CD4-positive, alpha-beta T cell (primary cell): ENCODE measurements at regions not wholly inside any gene's neighbourhood (a gene's known extent, or its start where the extent isn't known, plus 50 kb on each side); places are given as distances from the start of the nearest gene placed in this dataset.

ENCODE experiments used
- ATAC-seq: fragments of 200-7000 bp; cut with Tn5 transposase; one replicate; pipeline ENCODE4 v1.10.0; 2022; ENCODE audit warnings: mild to moderate bottlenecking; ENCODE audit not compliant: poor library complexity
- CTCF ChIA-PET: fragments of 350-600 bp; sonication (Branson Sonifier 250); formaldehyde crosslinking; loops from one replicate; lab custom pipeline; 2021; ENCODE audit warnings: antibody characterized with exemption, inconsistent platforms; lab: Charles Lee
- POLR2A ChIA-PET: fragments of 350-600 bp; sonication (Branson Sonifier 250); formaldehyde crosslinking; loops from one replicate; lab custom pipeline; 2021; ENCODE audit warnings: antibody characterized with exemption, inconsistent platforms; lab: Charles Lee
- DNase-seq, 14 experiments: peaks; one replicate each; pipeline ENCODE4 v3.0.0-alpha.2; 2013 to 2020; ENCODE audit warnings: mixed read lengths in 2 of 14
- H3K27ac ChIP-seq, 2 donors: one replicate each; pipeline versions ENCODE4 v1.5.1 to v1.7.0; 2013; ENCODE audit warnings: low read length in 2 of 2, low read depth in 1 of 2, mild to moderate bottlenecking in 1 of 2
- H3K27me3 ChIP-seq, 2 experiments: 1 replicate in 1 of 2; 2 replicates in 1 of 2; pipeline versions ENCODE4 v1.6.1 to v1.7.0; 2013; ENCODE audit warnings: low read length in 2 of 2, control low read depth in 1 of 2, mild to moderate bottlenecking in 1 of 2, moderate library complexity in 1 of 2; ENCODE audit not compliant: insufficient read depth in 2 of 2, control insufficient read depth in 1 of 2
- H3K36me3 ChIP-seq: one replicate; pipeline ENCODE4 v1.6.1; 2013; ENCODE audit warnings: low read length, control low read depth; ENCODE audit not compliant: insufficient read depth
- H3K4me1 ChIP-seq: one replicate; pipeline ENCODE4 v1.6.1; 2013; ENCODE audit warnings: low read length, control low read depth; ENCODE audit not compliant: insufficient read depth
- H3K4me3 ChIP-seq: one replicate; pipeline ENCODE4 v1.5.1; 2013; ENCODE audit warnings: mild to moderate bottlenecking, low read length, moderate library complexity
- H3K9me3 ChIP-seq, 2 experiments: 1 replicate in 1 of 2; 2 replicates in 1 of 2; pipeline versions ENCODE4 v1.6.1 to v1.7.0; 2013; ENCODE audit warnings: low read length in 2 of 2, mild to moderate bottlenecking in 2 of 2, control low read depth in 1 of 2, moderate library complexity in 1 of 2; ENCODE audit not compliant: control insufficient read depth in 1 of 2, insufficient read depth in 1 of 2
- H3K27ac Mint-ChIP-seq: one replicate; pipeline ENCODE4 v1.8.0; 2020; ENCODE audit warnings: mixed read lengths
- H3K27me3 Mint-ChIP-seq: one replicate; pipeline ENCODE4 v1.8.0; 2021; ENCODE audit warnings: mixed read lengths
- H3K36me3 Mint-ChIP-seq: one replicate; pipeline ENCODE4 v1.8.0; 2021; ENCODE audit warnings: low read depth, mixed read lengths
- H3K4me1 Mint-ChIP-seq: one replicate; pipeline ENCODE4 v1.8.0; 2021; ENCODE audit warnings: low read depth, mixed read lengths
- H3K4me3 Mint-ChIP-seq: one replicate; pipeline ENCODE4 v1.8.0; 2020; ENCODE audit warnings: mild to moderate bottlenecking, mixed read lengths
- H3K9me3 Mint-ChIP-seq: one replicate; pipeline ENCODE4 v1.8.0; 2020; ENCODE audit warnings: mixed read lengths
- intact Hi-C, 2 experiments: fragments of 100-400 bp; cut with DNase I in 1 of 2; cut with micrococcal nuclease in 1 of 2; formaldehyde crosslinking; loops; one replicate each; pipeline versions ENCODE4 v1.15.1 to v1.9.0; 2023 to 2025; cut with DNase I, micrococcal nuclease
- TF ChIP-seq, protein P1 (sequence below): fragments of 200-600 bp; IDR thresholded peaks from one replicate; pipeline ENCODE4 v1.8.0; 2022; ENCODE audit warnings: antibody characterized with exemption, mild to moderate bottlenecking

DNA sequence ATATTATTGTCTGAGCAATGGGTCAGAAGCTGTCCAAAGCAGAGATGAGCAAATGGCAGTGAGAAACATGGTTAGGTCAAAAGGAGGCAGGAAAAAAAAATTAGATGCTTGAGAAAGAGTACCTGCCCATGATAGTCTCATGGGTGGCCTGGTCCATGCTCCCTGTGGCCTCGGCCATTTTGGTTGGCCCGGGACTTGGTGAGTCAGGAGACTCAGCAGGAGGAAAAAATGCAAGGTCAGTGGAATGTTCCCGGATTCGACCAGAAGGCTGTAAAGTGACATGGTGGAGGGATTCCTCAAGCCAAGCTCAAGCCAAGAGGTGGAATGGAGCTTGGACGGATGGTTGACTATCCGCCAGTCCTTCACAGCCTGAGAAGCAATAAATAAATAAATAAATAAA is 236.7 kb downstream of the ASMT start:
- intact Hi-C loops, result no loop called here
- CTCF ChIA-PET, result no interaction called here
- no peaks in the 10 kb centered on the region for H3K4me1 Mint-ChIP-seq
- Histone ChIP-seq H3K27ac (no peak overlapping the region), H3K4me1 (no peaks in the 10 kb centered on the region), H3K27me3 (no peaks in the 10 kb centered on the region), H3K4me3 (no peak overlapping the region), H3K9me3 (peaks cover 0 to 10% of the 10 kb centered on the region in 2 experiments), H3K36me3 (no peaks in the 10 kb centered on the region)
- no peaks in the 10 kb centered on the region for H3K36me3 Mint-ChIP-seq
- POLR2A ChIA-PET, result no interaction called here
- DNase-seq (no peak), ATAC-seq (no peak)
- H3K9me3 Mint-ChIP-seq, result no peaks in the 10 kb centered on the region
- TF ChIP-seq, protein P1, sequence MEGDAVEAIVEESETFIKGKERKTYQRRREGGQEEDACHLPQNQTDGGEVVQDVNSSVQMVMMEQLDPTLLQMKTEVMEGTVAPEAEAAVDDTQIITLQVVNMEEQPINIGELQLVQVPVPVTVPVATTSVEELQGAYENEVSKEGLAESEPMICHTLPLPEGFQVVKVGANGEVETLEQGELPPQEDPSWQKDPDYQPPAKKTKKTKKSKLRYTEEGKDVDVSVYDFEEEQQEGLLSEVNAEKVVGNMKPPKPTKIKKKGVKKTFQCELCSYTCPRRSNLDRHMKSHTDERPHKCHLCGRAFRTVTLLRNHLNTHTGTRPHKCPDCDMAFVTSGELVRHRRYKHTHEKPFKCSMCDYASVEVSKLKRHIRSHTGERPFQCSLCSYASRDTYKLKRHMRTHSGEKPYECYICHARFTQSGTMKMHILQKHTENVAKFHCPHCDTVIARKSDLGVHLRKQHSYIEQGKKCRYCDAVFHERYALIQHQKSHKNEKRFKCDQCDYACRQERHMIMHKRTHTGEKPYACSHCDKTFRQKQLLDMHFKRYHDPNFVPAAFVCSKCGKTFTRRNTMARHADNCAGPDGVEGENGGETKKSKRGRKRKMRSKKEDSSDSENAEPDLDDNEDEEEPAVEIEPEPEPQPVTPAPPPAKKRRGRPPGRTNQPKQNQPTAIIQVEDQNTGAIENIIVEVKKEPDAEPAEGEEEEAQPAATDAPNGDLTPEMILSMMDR, result no peak
- no peak overlapping the region for H3K27ac Mint-ChIP-seq
- H3K27me3 Mint-ChIP-seq, result peaks cover 5% of the 10 kb centered on the region
- H3K4me3 Mint-ChIP-seq, result no peak overlapping the region

DNA sequence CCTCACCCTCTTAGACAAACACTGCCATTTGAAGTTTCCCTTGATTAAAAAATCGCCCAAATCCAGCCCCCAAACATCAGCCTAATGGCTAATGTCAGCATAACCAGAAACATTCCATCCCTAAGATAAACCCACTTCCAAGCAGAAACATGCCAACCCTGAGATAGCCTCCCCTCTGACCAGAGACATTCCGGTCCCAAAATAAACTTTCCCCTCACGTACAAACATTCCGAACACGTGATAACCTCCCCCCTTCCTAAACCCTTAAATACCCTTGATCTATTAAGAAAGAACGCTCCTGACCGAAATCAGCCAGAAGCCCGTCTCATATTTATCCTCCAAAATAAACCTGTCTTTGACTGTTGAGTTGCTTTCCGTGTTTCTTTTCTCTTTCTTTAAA is 237.2 kb downstream of the ASMT start:
- Histone ChIP-seq H3K9me3 (peaks cover 0 to 10% of the 10 kb centered on the region in 2 experiments), H3K27me3 (no peaks in the 10 kb centered on the region), H3K27ac (no peak overlapping the region), H3K4me1 (no peaks in the 10 kb centered on the region), H3K36me3 (no peaks in the 10 kb centered on the region), H3K4me3 (no peak overlapping the region)
- CTCF ChIA-PET, result no interaction called here
- Mint-ChIP-seq H3K27me3 (peaks cover 5% of the 10 kb centered on the region), H3K9me3 (no peaks in the 10 kb centered on the region), H3K27ac (no peak overlapping the region), H3K4me1 (no peaks in the 10 kb centered on the region), H3K4me3 (no peak overlapping the region), H3K36me3 (no peaks in the 10 kb centered on the region)
- TF ChIP-seq, protein P1, result no peak
- intact Hi-C loops, result no loop called here
- POLR2A ChIA-PET, result no interaction called here
- DNase-seq, result no peak
- ATAC-seq, result no peak

DNA sequence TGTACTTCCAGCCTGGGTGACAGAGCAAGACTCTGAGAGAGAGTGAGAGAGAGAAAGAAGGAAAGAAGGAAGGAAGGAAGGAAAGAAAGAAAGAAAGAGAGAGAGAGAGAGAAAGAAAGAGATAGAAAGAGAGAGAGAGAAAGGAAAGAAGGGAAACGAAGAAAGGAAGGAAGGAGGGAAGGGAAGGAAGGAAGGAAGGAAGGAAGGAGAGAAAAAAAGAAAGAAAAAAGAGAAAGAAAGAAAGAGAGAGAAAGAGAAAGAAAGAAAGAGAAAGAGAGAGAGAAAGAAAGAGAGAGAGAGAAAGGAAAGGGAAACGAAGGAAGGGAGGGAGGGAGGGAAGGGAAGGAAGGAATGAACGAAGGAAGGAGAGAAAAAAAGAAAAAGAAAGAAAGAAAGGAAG is 238.6 kb downstream of the ASMT start:
- Mint-ChIP-seq H3K27me3 (peaks cover 5% of the 10 kb centered on the region), H3K36me3 (no peaks in the 10 kb centered on the region), H3K4me1 (no peaks in the 10 kb centered on the region), H3K9me3 (no peaks in the 10 kb centered on the region), H3K27ac (no peak overlapping the region), H3K4me3 (no peak overlapping the region)
- Histone ChIP-seq H3K36me3 (no peaks in the 10 kb centered on the region), H3K4me1 (no peaks in the 10 kb centered on the region), H3K9me3 (peaks cover 0 to 10% of the 10 kb centered on the region in 2 experiments), H3K4me3 (no peak overlapping the region), H3K27me3 (no peaks in the 10 kb centered on the region), H3K27ac (no peak overlapping the region)
- TF ChIP-seq, protein P1, result no peak
- CTCF ChIA-PET, result no interaction called here
- ATAC-seq (no peak), DNase-seq (no peak)
- intact Hi-C loops, result no loop called here
- POLR2A ChIA-PET, result no interaction called here
